T47D (cell line): ENCODE measurements at regions not wholly inside any gene's neighbourhood (a gene's known extent, or its start where the extent isn't known, plus 50 kb on each side); places are given as distances from the start of the nearest gene placed in this dataset.
"Not testable (repeated sequence)": the region's sequence is repeated elsewhere in the genome, so short reads cannot be mapped to it uniquely, and the experiment has no call there.

Experiments used
- DNase-seq, 2 experiments: peaks; one replicate each; pipeline versions ENCODE4 v3.0.0 to v3.0.0-alpha.2; 2011 to 2012; ENCODE audit warnings: low read depth in 1 of 2, low spot score in 1 of 2
- JUND ChIP-seq: IDR thresholded peaks from 2 replicates; pipeline ENCODE4 v1.6.1; 2012; ENCODE audit warnings: low read depth
- in situ Hi-C: cut with HindIII; loops from 2 replicates; pipeline ENCODE4 v1.10.0; 2016; ENCODE audit warnings: low sequenced_read_pairs, low pct_unique_long_range_greater_than_20kb

- no peak for TF ChIP-seq JUND
- DNase-seq, result no peak
- in situ Hi-C loops, result no loop called here
Measured at GRCh38 chr2:38461470-38461869, 84.4 kb upstream of the ATL2 start.

DNA sequence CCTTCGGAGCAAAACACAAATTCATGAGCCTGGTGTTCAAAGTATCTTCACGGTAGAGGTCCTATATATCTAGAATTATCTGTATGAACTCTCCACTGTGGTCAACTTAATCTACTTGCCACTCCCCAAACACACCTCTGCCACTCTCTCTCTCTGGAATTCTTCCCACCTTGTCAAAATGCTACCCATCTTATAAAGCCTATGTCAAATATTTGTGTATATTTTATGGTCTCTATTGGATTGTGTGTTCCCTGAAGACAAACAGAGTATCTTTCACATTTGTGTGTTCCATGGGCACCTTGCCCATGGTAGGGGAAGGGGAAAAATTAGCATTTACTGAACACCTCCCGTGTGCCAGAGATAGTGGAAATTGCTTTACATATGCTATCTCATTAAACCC is 83.2 kb upstream of the ATL2 start:
- in situ Hi-C loops, result no loop called here
- no peak for TF ChIP-seq JUND
- peak in 1 of 2 experiments; percentile 25 for DNase-seq

GRCh38 chr2:38454081-38454480 is 77.0 kb upstream of the ATL2 start:
- no peak for DNase-seq
- TF ChIP-seq JUND, result no peak
- in situ Hi-C loops, result no loop called here

DNA sequence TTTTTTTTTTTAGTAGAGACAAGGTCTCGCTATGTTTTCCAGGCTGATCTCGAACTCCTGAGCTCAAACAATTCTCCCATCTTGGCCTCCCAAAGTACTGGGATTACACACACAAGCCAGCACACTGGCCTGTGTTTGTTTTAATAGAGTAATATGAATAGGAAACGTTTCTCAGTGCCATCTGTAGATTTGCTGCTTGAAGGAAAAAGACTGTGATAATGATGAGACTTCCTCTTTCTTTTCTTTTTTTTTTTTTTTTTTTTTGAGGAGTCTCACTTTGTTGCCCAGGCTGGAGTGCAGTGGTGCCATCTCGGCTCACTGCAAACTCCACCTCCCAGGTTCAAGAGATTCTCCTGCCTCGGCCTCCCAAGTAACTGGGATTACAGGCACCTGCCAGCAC is 74.7 kb upstream of the ATL2 start:
- in situ Hi-C loops, DNase-seq: not testable (repeated sequence)

- in situ Hi-C loops, result no loop called here
- no peak for TF ChIP-seq JUND
Measured at GRCh38 chr2:38450509-38450908, 73.4 kb upstream of the ATL2 start.

DNA sequence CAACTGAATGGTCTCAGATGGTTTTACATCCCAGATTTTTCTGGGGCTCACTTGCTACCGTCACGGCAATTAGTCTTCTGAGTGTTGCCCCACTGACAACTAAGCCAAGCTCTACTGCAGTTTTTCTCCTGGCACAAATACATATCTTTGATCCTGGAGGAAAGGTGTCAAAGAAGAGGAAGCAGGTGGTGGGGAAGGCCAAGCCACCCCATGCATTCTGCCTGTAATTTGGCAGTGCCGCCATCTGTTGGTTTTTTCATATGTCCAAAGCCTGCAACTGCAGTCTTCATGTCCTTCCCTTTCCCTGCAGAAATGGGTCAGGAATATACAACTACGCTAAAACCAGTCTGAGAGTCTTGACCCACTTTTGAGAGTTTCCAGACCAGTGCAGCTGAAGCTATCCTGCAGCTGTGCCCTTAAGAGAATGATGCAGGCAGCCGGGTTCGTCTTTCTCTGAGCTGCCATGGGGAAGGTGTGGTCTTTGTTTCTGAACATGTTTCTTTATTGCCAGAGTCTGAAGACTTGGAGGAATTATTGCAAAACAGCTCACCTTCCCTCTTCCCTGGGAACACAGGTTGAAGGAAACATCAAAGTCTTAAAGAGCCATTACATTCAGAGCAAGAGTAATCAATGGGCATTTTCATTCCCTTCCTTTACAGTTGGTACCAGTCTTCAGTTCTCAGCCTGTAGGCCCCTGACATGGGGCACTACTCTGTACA is 71.8 kb upstream of the ATL2 start:
- in situ Hi-C loops, result no loop called here
- DNase-seq, result no peak
- TF ChIP-seq JUND, result no peak

More at GRCh38 chr2:38450509-38450908, 73.4 kb upstream of the ATL2 start:
- DNase-seq, result no peak

- no peak for TF ChIP-seq JUND
- in situ Hi-C loops, result no loop called here
- DNase-seq, result peak in 1 of 2 experiments; percentile 73
Measured at GRCh38 chr2:38446906-38447561, 70.0 kb upstream of the ATL2 start.

- in situ Hi-C loops, result no loop called here
- DNase-seq, result peak in 1 of 2 experiments; percentile 43
- no peak for TF ChIP-seq JUND
Measured at GRCh38 chr2:38446418-38446817, 69.3 kb upstream of the ATL2 start.

GRCh38 chr2:38444247-38444646 is 67.2 kb upstream of the ATL2 start:
- no peak for DNase-seq
- in situ Hi-C loops, result no loop called here
- TF ChIP-seq JUND, result no peak

DNA sequence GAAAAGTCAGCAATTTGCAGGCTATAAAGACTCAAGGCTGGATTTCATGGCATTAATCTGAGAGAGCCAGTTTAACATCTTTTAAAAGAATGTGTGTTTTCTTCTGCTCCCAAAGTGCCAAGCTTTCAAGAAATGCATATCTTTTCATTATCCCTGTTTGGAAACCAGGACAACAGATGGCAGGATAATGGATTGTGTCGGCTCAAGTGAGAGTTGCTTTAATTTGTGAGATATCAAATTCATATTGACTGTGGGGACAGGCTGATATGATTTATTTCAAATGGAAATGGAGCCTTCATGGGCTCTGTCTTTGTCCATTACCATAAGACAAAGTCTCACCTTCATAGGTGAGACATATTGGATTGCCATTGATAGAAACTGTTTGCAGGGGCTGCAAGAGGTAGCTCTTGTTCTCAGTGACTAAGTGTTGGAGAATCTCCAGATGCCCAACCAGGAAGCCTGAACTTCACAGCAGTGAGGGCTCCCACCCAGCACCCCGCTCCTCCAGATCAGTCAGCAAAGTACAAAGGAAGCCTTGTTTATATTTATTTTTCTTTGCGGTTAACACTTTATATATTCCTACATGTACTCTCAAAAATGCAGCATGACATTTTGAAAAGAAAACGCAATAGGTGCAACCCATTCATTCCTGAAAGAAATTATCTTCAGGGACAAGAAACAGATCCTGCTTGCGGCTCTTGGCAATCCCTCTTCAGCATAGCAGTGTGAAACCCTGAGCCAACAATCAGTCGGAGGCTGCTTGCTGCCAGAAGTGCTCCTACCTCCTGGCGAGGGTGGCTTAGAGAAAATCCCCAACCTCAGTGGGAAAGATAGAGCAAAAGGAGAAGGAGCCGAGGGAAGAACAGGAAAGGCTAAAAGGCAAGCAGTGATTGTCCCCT is 65.8 kb upstream of the ATL2 start:
- TF ChIP-seq JUND, result no peak
- no peak for DNase-seq
- in situ Hi-C loops, result no loop called here

GRCh38 chr2:38441346-38441745 is 64.3 kb upstream of the ATL2 start:
- no peak for TF ChIP-seq JUND
- in situ Hi-C loops, result no loop called here

DNA sequence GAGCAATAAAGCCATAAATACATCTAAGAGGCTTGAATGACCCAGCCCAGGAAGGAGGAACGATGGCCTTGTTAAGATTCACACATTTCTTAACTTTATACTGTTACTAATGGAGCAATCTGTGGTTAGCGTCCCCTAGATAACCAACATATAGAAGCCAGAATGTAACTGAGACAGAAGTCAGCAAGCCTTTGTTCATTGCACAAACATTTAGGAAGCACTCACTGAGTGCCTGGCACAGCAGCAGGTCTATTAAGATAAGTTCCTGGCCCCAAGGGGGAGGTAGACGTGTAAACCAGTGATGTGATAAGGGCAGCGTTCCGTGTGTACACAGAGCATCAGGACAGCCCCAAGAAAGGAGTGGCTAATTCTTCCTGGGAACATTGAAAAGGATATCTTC is 63.6 kb upstream of the ATL2 start:
- DNase-seq, result no peak
- in situ Hi-C loops, result no loop called here
- no peak for TF ChIP-seq JUND

More at GRCh38 chr2:38441346-38441745, 64.3 kb upstream of the ATL2 start:
- no peak for DNase-seq

DNA sequence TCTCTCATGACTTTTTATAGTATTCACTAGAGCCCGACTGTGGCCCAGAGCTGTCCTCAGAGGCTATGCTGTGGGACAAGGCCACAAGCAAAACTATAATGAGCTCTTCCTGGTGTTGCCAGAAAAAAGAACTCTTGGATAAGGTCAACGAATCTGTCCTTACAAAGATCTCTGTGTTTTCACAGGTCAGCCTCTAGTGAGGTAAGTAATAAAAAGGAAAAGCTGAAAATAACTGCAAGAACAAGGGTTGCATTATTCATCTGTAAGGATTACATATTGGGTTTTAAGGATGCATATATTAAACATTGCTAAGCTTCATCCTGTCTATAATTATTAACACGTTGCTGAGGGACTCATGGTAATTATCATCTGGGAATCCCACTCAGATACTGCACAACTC is 62.8 kb upstream of the ATL2 start:
- in situ Hi-C loops, result no loop called here
- no peak for DNase-seq

More for the DNA sequence above, 62.8 kb upstream of the ATL2 start:
- no peak for TF ChIP-seq JUND
